HCT116 (cell line): ENCODE measurements at regions not wholly inside any gene's neighbourhood (a gene's known extent, or its start where the extent isn't known, plus 50 kb on each side); places are given as distances from the start of the nearest gene placed in this dataset.

ENCODE experiments used
- ATAC-seq: fragments of 200-7000 bp; cut with Tn5 transposase; 2 replicates; pipeline ENCODE4 v1.9.1; 2020; ENCODE audit warnings: mild to moderate bottlenecking, moderate library complexity
- BruUV-seq: library from RNA; stranded (reverse); fragments of 400-500 nt; replicated peaks from 2 replicates; lab custom pipeline; 2021; lab: Mats Ljungman, UMichigan
- CTCF ChIA-PET: fragments of 300-600 bp; sonication (Branson Sonifier 250); formaldehyde crosslinking; loops from one replicate; lab custom pipeline; 2021; ENCODE audit warnings: antibody characterized with exemption; lab: Charles Lee
- POLR2A ChIA-PET: fragments of 300-600, 350-600 bp; sonication (Branson Sonifier 250); formaldehyde crosslinking; loops from one replicate; lab custom pipeline; 2021; ENCODE audit warnings: antibody characterized with exemption; lab: Charles Lee
- RAD21 ChIA-PET, 2 experiments: fragments of 300-600 bp; sonication (Branson Sonifier 250); formaldehyde crosslinking; loops; one replicate each; lab custom pipeline; 2023; ENCODE audit warnings: low total read pairs in 2 of 2; ENCODE audit not compliant: uncharacterized antibody in 2 of 2, unreplicated experiment in 2 of 2, low non-redundant PET in 1 of 2; lab: Charles Lee
- DNase-seq: peaks from one replicate; pipeline ENCODE4 v3.0.0-alpha.2; 2010; ENCODE audit warnings: low read depth, low spot score
- H2AFZ ChIP-seq: fragments of 200-600 bp; shearing (Covaris generic), sonication (generic); 2 replicates; pipeline ENCODE4 v1.6.1; 2017; ENCODE audit warnings: low read depth, mixed run types, mixed read lengths, antibody characterized with exemption, low read length; ENCODE audit not compliant: poor library complexity, severe bottlenecking
- H3K27ac ChIP-seq: 2 replicates; pipeline ENCODE4 v1.5.1; 2012; ENCODE audit warnings: low read depth, low read length
- H3K27me3 ChIP-seq: fragments of 200-600 bp; sonication (generic); 2 replicates; pipeline ENCODE4 v1.6.1; 2016; ENCODE audit warnings: mixed run types, low read length, mixed read lengths; ENCODE audit not compliant: insufficient read depth
- H3K36me3 ChIP-seq, 2 experiments: fragments of 200-500 bp in 1 of 2; fragments of 200-600 bp in 1 of 2; sonication (Bioruptor generic) in 1 of 2; sonication (generic) in 1 of 2; 2 replicates each; pipeline versions ENCODE4 v1.5.1 to v1.6.1; 2014 to 2016; ENCODE audit warnings: low read length in 2 of 2, inconsistent platforms in 1 of 2, mixed read lengths in 1 of 2, mixed run types in 1 of 2; ENCODE audit not compliant: insufficient read depth in 2 of 2, control insufficient read depth in 1 of 2
- H3K4me1 ChIP-seq, 2 experiments: fragments of 200-600 bp in 1 of 2; sonication (generic) in 1 of 2; 2 replicates each; pipeline versions ENCODE4 v1.5.1 to v1.6.1; 2012 to 2017; ENCODE audit warnings: low read length in 2 of 2, inconsistent platforms in 1 of 2, mild to moderate bottlenecking in 1 of 2, mixed read lengths in 1 of 2, mixed run types in 1 of 2, moderate library complexity in 1 of 2; ENCODE audit not compliant: insufficient read depth in 2 of 2, control insufficient read depth in 1 of 2
- H3K4me2 ChIP-seq: fragments of 200-600 bp; sonication (generic); 2 replicates; pipeline ENCODE4 v1.6.1; 2017; ENCODE audit warnings: mixed run types, low read length, mixed read lengths
- H3K4me3 ChIP-seq, 2 experiments: fragments of 200-600 bp in 1 of 2; sonication (generic) in 1 of 2; replicated peaks in 1 of 2; 2 replicates each; pipeline ENCODE4 v1.5.1; 2011 to 2016; ENCODE audit warnings: low read length in 2 of 2, control low read depth in 1 of 2, low read depth in 1 of 2, mild to moderate bottlenecking in 1 of 2, mixed read lengths in 1 of 2, mixed run types in 1 of 2
- H3K79me2 ChIP-seq: fragments of 200-600 bp; sonication (generic); 2 replicates; pipeline ENCODE4 v1.6.1; 2017; ENCODE audit warnings: mild to moderate bottlenecking, mixed run types, low read length, moderate library complexity, mixed read lengths; ENCODE audit not compliant: insufficient read depth
- H3K9ac ChIP-seq: fragments of 200-600 bp; sonication (generic); 2 replicates; pipeline ENCODE4 v1.6.1; 2016; ENCODE audit warnings: low read length, mixed read lengths
- H3K9me2 ChIP-seq: fragments of 200-600 bp; sonication (generic), shearing (Covaris generic); 2 replicates; pipeline ENCODE4 v1.6.1; 2017; ENCODE audit warnings: mixed run types, mild to moderate bottlenecking, moderate library complexity; ENCODE audit not compliant: insufficient read depth
- H3K9me3 ChIP-seq, 2 experiments: fragments of 200-500 bp in 1 of 2; fragments of 200-600 bp in 1 of 2; sonication (Bioruptor generic) in 1 of 2; sonication (generic) in 1 of 2; 2 replicates each; pipeline ENCODE4 v1.6.1; 2014 to 2017; ENCODE audit warnings: low read length in 2 of 2, mixed read lengths in 2 of 2, inconsistent platforms in 1 of 2, low read depth in 1 of 2, mild to moderate bottlenecking in 1 of 2, mixed run types in 1 of 2, moderate library complexity in 1 of 2; ENCODE audit not compliant: control insufficient read depth in 1 of 2, insufficient read depth in 1 of 2
- H4K20me1 ChIP-seq: fragments of 200-600 bp; sonication (generic), shearing (Covaris generic); 2 replicates; pipeline ENCODE4 v1.6.1; 2017; ENCODE audit warnings: mixed run types, mild to moderate bottlenecking, moderate library complexity; ENCODE audit not compliant: insufficient read depth
- CBX3 ChIP-seq: IDR thresholded peaks from 2 replicates; pipeline ENCODE4 v1.6.1; 2012; ENCODE audit warnings: low read depth
- CTCF ChIP-seq, 3 experiments: fragments of 200-600 bp in 1 of 3; sonication (generic) in 1 of 3; IDR thresholded peaks in 2 of 3; conservative IDR thresholded peaks in 1 of 3; 2 replicates each; pipeline ENCODE4 v1.5.1; 2012 to 2017; ENCODE audit warnings: low read depth in 2 of 3, low read length in 2 of 3, antibody characterized with exemption in 1 of 3, borderline replicate concordance in 1 of 3, control low read depth in 1 of 3, mild to moderate bottlenecking in 1 of 3, mixed read lengths in 1 of 3, mixed run types in 1 of 3, moderate library complexity in 1 of 3; ENCODE audit not compliant: insufficient read depth in 1 of 3
- EGR1 ChIP-seq: IDR thresholded peaks from 2 replicates; pipeline ENCODE4 v1.6.1; 2012; ENCODE audit warnings: low read depth
- ELF1 ChIP-seq: IDR thresholded peaks from 2 replicates; pipeline ENCODE4 v1.6.1; 2012; ENCODE audit warnings: low read depth, borderline replicate concordance
- EZH2phosphoT487 ChIP-seq: fragments of 200-600 bp; IDR thresholded peaks from 2 replicates; pipeline ENCODE4 v1.6.1; 2018; ENCODE audit warnings: antibody characterized with exemption, borderline replicate concordance
- JUND ChIP-seq: IDR thresholded peaks from 2 replicates; pipeline ENCODE4 v1.6.1; 2012
- MAX ChIP-seq: IDR thresholded peaks from 2 replicates; pipeline ENCODE4 v1.6.1; 2012
- POLR2A ChIP-seq: IDR thresholded peaks from 2 replicates; pipeline ENCODE4 v1.7.0; 2011; ENCODE audit warnings: borderline replicate concordance; ENCODE audit not compliant: insufficient read depth, insufficient read length; ENCODE audit errors: extremely low read depth
- POLR2AphosphoS5 ChIP-seq: IDR thresholded peaks from 2 replicates; pipeline ENCODE4 v1.6.1; 2011; ENCODE audit warnings: mild to moderate bottlenecking, low read depth, low read length, moderate library complexity
- RAD21 ChIP-seq: IDR thresholded peaks from 2 replicates; pipeline ENCODE4 v1.6.1; 2012; ENCODE audit warnings: low read depth, mild to moderate bottlenecking
- REST ChIP-seq: IDR thresholded peaks from 2 replicates; pipeline ENCODE4 v1.6.1; 2012; ENCODE audit warnings: low read depth
- SP1 ChIP-seq: IDR thresholded peaks from 2 replicates; pipeline ENCODE4 v1.6.1; 2012; ENCODE audit warnings: low read depth
- SRF ChIP-seq: IDR thresholded peaks from 2 replicates; pipeline ENCODE4 v1.6.1; 2012; ENCODE audit warnings: low read depth
- TCF7L2 ChIP-seq: IDR thresholded peaks from 2 replicates; pipeline ENCODE4 v1.7.0; 2011; ENCODE audit warnings: borderline replicate concordance, inconsistent platforms; ENCODE audit not compliant: insufficient read depth, insufficient read length; ENCODE audit errors: extremely low read depth
- YY1 ChIP-seq: IDR thresholded peaks from 2 replicates; pipeline ENCODE4 v1.6.1; 2011; ENCODE audit warnings: low read length, low read depth, moderate library complexity, mild to moderate bottlenecking; ENCODE audit not compliant: insufficient replicate concordance; ENCODE audit errors: extremely low read depth
- intact Hi-C: fragments of 100-400 bp; cut with micrococcal nuclease; formaldehyde crosslinking; loops from 2 replicates; pipeline ENCODE4 v1.10.0; 2022
- TF ChIP-seq, protein P1 (sequence below): IDR thresholded peaks from 2 replicates; pipeline ENCODE4 v1.6.1; 2011; ENCODE audit warnings: mild to moderate bottlenecking, low read length, moderate library complexity; ENCODE audit not compliant: insufficient replicate concordance; ENCODE audit errors: extremely low read depth
- TF ChIP-seq, protein P2 (sequence below): IDR thresholded peaks from 2 replicates; pipeline ENCODE4 v1.6.1; 2012

DNA sequence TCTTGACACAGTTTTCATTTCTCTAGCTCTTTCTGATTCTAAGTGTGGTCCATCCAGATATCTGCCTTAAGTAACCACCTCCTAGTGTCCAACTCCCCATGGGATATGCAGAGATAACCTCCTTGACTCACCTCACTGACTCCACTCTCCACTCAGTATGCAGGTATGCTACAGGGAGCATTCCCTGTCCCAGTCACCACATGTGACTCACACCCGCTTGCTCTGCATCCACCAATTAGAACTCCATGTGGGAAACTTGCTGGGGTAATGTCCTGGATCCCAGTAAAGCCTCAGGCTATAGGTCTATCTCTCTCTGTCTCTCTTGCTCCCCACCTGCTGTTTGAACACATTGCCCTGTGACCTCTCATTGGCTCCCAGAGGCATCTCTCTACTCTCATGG lies 563.9 kb downstream of the HTR1A start:
- H3K4me1 ChIP-seq, result no peaks in the 10 kb centered on the region
- H3K4me2 ChIP-seq, result no peak overlapping the region
- H2AFZ ChIP-seq, result no peak overlapping the region
- no peaks in the 10 kb centered on the region for H3K27me3 ChIP-seq
- intact Hi-C loops, result no loop called here
- ChIA-PET POLR2A (no interaction called here), RAD21 (no interaction called here), CTCF (no interaction called here)
- no peaks in the 10 kb centered on the region for H3K9me2 ChIP-seq
- no peak overlapping the region for H3K9ac ChIP-seq
- DNase-seq, result no peak
- H4K20me1 ChIP-seq, result no peaks in the 10 kb centered on the region
- H3K27ac ChIP-seq, result no peak overlapping the region
- H3K9me3 ChIP-seq, result peaks cover 2 to 14% of the 10 kb centered on the region in 2 experiments; a peak in 2 of 4 replicates
- no peak overlapping the region for H3K4me3 ChIP-seq
- H3K79me2 ChIP-seq, result no peaks in the 10 kb centered on the region
- ATAC-seq, result no peak
- TF ChIP-seq TCF7L2, result no peak
- TF ChIP-seq EGR1, result no peak
- no peak for TF ChIP-seq ELF1
- no peak for TF ChIP-seq RAD21
- TF ChIP-seq POLR2A, result no peak
- no peak for TF ChIP-seq JUND
- TF ChIP-seq SRF, result no peak
- TF ChIP-seq CBX3, result no peak
- TF ChIP-seq YY1, result no peak
- TF ChIP-seq, protein P1, sequence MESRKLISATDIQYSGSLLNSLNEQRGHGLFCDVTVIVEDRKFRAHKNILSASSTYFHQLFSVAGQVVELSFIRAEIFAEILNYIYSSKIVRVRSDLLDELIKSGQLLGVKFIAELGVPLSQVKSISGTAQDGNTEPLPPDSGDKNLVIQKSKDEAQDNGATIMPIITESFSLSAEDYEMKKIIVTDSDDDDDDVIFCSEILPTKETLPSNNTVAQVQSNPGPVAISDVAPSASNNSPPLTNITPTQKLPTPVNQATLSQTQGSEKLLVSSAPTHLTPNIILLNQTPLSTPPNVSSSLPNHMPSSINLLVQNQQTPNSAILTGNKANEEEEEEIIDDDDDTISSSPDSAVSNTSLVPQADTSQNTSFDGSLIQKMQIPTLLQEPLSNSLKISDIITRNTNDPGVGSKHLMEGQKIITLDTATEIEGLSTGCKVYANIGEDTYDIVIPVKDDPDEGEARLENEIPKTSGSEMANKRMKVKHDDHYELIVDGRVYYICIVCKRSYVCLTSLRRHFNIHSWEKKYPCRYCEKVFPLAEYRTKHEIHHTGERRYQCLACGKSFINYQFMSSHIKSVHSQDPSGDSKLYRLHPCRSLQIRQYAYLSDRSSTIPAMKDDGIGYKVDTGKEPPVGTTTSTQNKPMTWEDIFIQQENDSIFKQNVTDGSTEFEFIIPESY, result no peak
- TF ChIP-seq SP1, result no peak
- no peak for TF ChIP-seq CTCF (IDR thresholded peaks at IDR 0.05 in 2 of 3, conservative IDR thresholded peaks at IDR 0.05 in 1 of 3; ENCODE audit: borderline replicate concordance in 1 of 3, insufficient read depth in 1 of 3, low read depth in 2 of 3, low read length in 2 of 3)
- no peak for TF ChIP-seq REST
- TF ChIP-seq, protein P2, sequence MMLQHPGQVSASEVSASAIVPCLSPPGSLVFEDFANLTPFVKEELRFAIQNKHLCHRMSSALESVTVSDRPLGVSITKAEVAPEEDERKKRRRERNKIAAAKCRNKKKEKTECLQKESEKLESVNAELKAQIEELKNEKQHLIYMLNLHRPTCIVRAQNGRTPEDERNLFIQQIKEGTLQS, result no peak
- no peak for TF ChIP-seq POLR2AphosphoS5
- no peak for TF ChIP-seq EZH2phosphoT487
- no peak for TF ChIP-seq MAX
- no TSS peak for BruUV-seq
- H3K36me3 ChIP-seq, result no peaks in the 10 kb centered on the region
